ENCODE measurements at regions not wholly inside any gene's neighbourhood (a gene's known extent, or its start where the extent isn't known, plus 50 kb on each side); places are given as distances from the start of the nearest gene placed in this dataset.

- TF ChIP-seq POLR2A (IDR thresholded peaks at IDR 0.05), result no peak
- TF ChIP-seq CTCF (IDR thresholded peaks at IDR 0.05), result no peak
- no peak for TF ChIP-seq EP300 (IDR thresholded peaks at IDR 0.05)
Observed at GRCh38 chr6:6861995-6862394, 245.8 kb upstream of the RREB1 start.

Measured in stomach (tissue), 4 donors.